ENCODE measurements at regions not wholly inside any gene's neighbourhood (a gene's known extent, or its start where the extent isn't known, plus 50 kb on each side); places are given as distances from the start of the nearest gene placed in this dataset.

GRCh38 chr13:78067290-78067689 is 148.7 kb upstream of the EDNRB start:
- TF ChIP-seq CTCF (IDR thresholded peaks at IDR 0.05) (no peak), EZH2 (IDR thresholded peaks at IDR 0.05; ENCODE audit: borderline replicate concordance, insufficient read depth, low read depth, low read length, poor library complexity, severe bottlenecking) (no peak)

All from B cell (primary cell).